ENCODE measurements at regions not wholly inside any gene's neighbourhood (a gene's known extent, or its start where the extent isn't known, plus 50 kb on each side); places are given as distances from the start of the nearest gene placed in this dataset.
"Not testable (repeated sequence)": the region's sequence is repeated elsewhere in the genome, so short reads cannot be mapped to it uniquely, and the experiment has no call there.

DNA sequence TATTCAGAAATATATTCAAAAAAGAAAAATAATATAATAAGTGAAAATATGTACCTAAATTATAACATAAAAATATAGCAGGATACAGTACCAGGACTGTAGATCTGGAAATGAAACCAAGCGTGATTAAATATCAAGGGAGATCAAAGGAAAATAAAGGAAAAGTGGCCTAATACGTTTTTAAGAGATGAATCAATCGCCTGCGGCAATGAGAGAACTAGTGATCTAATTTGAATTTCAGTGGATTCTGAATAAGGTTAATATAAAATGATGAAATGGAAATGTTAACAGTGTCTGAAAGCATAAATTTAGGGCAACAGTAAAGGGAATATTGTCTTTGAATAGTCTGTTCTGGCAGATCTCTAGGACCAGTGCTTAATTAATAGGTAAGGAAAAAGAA lies 1761.9 kb upstream of the ACO1 start:
- DNase-seq = no peak

DNA sequence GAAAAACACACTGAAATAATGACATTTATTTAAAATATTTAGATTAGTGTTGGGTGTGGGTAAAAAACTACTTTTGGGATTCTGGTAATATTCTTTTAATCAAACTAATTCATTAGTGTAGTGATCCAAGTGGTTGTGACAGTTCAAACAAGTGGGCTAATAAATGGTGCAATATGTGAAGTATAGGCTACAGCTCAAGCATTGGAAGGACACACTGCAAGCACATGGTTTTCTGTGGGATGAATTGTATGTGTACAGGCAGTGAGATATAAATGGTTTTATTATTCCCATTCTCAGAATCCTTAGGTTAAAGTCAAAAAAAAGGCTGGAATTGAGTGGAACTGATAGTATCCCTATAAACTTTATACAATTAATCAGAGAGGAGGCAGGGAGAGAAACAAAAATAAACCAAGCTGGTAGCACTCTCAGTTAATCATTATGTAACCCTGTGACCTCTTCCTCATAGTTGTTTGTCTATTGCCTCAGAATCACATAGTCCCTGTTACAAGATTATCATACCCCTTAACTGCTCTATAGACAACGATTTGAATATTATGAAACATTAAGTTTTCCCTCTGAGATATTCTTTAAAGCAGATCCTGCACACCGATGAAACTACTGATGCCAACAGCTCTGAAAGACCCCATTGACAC lies 1755.4 kb upstream of the ACO1 start:
- no peak for DNase-seq

- DNase-seq = no peak
Measured at GRCh38 chr9:30630459-30630858, 1754.0 kb upstream of the ACO1 start.

GRCh38 chr9:30646639-30647038 lies 1737.8 kb upstream of the ACO1 start:
- not testable (repeated sequence) for DNase-seq

DNA sequence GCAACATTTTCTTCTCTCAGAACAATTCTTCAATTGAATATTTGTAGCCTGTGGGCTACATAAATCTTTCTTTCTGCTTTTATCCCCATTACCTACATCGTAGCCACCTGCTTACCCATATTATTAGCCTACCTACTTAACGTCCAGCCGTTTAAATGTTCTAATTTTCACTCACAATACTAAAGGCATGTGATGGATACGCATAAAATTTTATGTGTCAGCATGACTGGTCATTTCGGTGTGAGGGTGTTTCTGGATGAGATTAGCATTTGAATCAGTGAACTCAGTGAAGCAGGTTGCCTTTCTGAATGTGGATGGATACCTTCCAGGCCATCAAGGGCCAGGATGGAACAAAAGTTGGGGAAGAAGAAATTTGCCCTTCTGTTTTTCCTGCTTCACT lies 1722.5 kb upstream of the ACO1 start:
- DNase-seq = no peak

GRCh38 chr9:30670805-30671562 lies 1713.5 kb upstream of the ACO1 start:
- DNase-seq = no peak

GRCh38 chr9:30673132-30673531 lies 1711.3 kb upstream of the ACO1 start:
- no peak for DNase-seq

DNA sequence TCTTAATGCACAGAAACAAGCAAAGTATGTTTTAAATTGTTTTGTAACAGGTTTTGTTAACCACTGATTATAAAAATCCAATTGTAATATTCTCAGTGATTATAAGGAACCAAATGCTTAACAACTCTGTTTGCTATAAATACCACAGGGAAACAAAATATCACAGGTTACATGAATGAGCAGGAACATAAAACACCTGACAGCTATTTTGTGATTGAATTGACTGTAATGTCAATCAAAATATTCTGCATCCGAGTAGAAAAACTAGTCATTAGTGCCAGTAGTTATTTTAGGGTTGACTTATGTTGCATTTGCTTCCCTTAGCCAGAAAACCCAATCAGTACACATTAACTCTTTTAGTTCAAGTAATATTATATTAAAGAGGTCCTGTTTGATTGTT lies 1707.8 kb upstream of the ACO1 start:
- DNase-seq = no peak

DNA sequence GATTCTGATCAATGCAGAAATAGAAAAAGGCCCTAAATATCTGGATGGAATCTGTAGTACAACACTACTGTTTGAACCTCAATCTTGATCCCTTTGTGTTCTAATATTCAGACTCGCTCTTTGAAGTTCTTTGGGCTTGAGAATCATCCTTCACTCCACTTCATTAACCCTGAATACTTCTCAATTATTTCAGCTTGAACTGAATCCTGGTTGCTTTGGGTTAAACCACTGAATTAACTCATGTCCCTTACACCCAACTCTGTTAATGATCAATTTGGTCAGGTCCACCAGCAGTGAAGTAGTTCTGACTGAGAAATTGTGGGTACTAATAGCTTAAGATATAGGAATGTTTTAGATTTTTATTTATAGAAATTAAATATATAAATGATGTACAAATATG lies 1707.2 kb upstream of the ACO1 start:
- DNase-seq = no peak

GRCh38 chr9:30688801-30689200 lies 1695.6 kb upstream of the ACO1 start:
- no peak for DNase-seq

DNA sequence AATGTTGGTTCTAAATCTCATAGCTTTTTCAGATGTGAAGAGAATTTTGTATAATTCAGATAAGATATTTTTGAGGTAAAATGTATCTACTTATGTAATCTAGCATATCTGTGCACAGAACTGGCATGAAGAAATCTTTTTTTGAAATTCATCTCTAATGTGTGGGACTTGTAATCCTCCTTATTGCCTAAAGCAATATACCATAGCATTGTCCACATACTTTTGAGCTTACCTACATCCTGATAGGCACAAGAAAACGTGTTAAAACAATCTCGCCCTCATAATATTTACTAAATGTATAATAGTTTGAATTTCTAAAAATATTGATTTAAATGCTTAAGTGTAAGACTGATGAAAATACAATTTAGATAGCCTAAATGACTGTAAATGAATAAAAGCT lies 1686.5 kb upstream of the ACO1 start:
- DNase-seq = no peak

DNA sequence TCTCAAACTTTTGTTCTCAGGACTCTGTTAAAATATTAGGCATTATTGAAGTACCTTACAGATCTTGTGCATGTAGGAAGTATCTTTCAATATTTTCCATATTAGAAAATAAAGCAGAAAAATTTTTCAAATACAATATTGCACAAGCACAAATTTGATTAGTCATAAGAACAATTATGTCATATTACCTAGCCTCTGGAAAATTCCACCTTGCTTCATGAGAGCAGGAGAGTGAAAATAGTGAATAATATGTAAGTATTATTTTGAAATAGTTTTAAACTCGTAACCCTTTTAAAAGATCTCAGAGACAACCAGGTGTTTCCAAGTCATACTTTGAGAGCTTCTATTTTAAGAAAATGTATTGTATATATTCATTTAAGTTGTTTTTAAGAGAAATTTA lies 1672.9 kb upstream of the ACO1 start:
- no peak for DNase-seq

DNA sequence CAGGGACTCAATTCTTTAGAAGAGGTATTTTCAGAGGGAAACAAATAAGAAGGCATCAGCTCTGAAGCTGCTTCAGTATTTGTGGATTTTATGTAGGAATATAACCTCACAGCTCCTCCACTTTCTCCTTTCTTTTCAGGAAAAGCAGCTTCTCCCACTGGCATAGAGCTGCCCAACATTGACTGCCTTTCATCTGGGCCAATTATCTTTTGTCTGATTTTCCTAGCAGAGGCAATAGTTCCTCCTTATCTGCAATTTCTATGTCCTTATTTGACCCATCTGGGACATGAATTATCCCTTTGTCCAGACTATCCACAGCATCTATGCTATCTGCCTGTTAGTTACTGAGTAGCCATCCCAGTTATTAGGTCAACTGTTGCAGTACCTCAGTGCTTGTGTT lies 1671.2 kb upstream of the ACO1 start:
- no peak for DNase-seq

GRCh38 chr9:30714389-30714788 lies 1670.1 kb upstream of the ACO1 start:
- no peak for DNase-seq

DNA sequence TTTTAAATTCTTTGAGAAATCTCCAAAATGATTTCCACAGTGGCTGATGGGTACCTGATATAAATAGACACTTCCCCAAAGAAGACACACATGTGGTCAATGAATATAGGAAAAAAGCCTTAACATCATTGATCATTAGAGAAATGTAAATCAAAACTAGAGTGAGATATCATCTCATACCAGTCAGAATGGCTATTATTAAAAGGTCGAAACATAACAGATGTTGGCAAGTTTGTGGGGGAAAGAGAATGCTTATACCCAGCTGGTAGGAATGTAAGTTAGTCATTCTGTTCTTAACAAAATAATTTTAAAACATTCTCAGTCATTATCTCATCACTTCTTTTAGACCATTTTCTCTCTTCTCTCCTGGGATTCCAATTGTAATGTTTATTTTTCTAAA lies 1666.0 kb upstream of the ACO1 start:
- no peak for DNase-seq

- DNase-seq = no peak
Measured at GRCh38 chr9:30722065-30722464, 1662.4 kb upstream of the ACO1 start.

- no peak for DNase-seq
Measured at GRCh38 chr9:30723656-30724055, 1660.8 kb upstream of the ACO1 start.

DNA sequence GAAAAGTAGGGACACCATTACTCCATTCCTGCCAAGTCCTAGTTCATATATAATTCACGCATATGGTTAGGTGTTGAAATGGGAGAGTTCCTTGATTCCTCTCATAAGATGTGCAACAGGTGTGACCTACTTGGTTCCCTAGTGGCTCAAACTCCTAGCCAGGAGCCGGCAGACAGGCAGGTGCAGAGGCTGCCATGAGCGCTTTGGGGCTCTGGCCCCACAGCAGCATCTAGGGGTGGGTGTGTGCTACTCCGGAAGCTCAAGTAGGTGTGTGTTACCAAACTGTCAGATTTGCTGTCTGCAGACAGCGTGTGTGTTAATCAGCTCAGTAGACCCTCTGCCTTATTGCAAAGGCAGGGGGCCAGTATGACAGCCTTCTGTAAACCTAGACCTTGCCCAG lies 1652.4 kb upstream of the ACO1 start:
- DNase-seq = no peak

DNA sequence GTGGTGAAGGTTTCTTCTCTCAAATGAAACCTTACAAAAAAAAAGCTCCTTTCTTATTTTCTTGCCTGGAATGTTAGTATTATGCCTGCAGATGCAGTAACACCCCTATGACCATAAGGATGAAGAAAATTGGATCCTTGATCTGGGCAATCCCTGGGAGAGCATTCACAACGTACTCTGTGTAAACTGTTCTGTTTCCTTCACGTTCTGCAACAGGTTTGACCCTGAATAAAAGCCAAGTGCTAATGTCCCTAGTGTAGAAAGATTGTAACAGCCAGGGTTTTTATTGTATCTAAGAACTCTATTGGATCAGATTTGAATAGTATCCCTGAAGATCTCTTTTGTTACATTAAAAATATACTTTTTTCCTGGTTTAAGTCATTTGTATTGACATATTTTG lies 1639.6 kb upstream of the ACO1 start:
- DNase-seq = no peak

- no peak for DNase-seq
Measured at GRCh38 chr9:30746589-30746988, 1637.9 kb upstream of the ACO1 start.

DNA sequence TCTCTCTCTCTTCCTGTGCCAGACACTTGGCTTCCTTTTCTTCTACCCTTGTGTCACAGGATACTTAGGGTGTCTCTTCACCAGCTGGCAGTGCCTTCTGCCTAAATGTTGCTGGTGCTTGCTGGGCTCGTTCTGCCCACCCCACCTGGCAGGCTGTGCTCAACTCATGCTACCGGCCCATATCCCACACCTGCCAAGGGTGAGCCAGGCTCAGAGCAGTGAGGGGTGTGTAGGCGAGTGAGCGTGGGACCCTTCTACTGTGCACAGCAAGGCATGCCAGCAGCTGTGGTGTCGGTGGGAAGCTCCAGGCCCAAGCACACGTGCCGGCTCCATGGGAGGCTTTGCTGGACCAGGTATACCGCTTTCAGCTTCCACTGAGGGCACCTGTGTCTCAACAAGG lies 1626.7 kb upstream of the ACO1 start:
- no peak for DNase-seq

GRCh38 chr9:30758726-30759446 lies 1625.6 kb upstream of the ACO1 start:
- no peak for DNase-seq

DNA sequence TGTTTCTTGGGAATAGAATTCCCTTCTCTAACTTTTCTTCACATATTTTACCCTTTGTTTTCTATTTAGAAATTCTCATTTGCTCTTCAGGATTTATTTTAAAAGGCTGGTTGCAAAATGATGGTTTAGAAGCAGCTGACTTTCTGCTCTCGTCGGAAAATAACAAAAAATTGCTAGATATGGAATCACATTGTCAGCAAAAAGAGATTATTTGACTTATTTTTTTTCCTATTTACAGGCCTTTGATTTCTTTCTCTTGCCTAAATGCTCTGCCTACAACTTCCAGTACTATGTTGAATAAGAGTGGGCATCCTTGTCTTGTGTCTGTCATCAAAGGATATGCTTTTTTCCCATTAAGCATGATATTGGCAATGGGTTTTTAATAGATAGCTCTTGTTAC lies 1619.1 kb upstream of the ACO1 start:
- no peak for DNase-seq

- no peak for DNase-seq
Measured at GRCh38 chr9:30771163-30771708, 1613.2 kb upstream of the ACO1 start.
